Stimulated activated CD8-positive, alpha-beta memory T cell treated with anti-CD3 and anti-CD28 coated beads, Interleukin-15, amount 100 ng/mL, for 24 hours (primary cell): ENCODE measurements at regions not wholly inside any gene's neighbourhood (a gene's known extent, or its start where the extent isn't known, plus 50 kb on each side); places are given as distances from the start of the nearest gene placed in this dataset.

Source experiments
- DNase-seq: peaks from one replicate; pipeline ENCODE4 v3.0.0-alpha.2; 2020; ENCODE audit warnings: low read depth

- DNase-seq = no peak
Observed at GRCh38 chr5:168169791-168170190, 121.7 kb upstream of the WWC1 start.

GRCh38 chr5:168171901-168172759, 119.3 kb upstream of the WWC1 start:
- DNase-seq = no peak

- DNase-seq = no peak
Observed at GRCh38 chr5:168172760-168173223, 118.7 kb upstream of the WWC1 start.

GRCh38 chr5:168174376-168174775, 117.1 kb upstream of the WWC1 start:
- DNase-seq = no peak

GRCh38 chr5:168176251-168176650, 115.2 kb upstream of the WWC1 start:
- DNase-seq = no peak

- no peak for DNase-seq
Observed at GRCh38 chr5:168176941-168177340, 114.5 kb upstream of the WWC1 start.

- DNase-seq = no peak
Observed at GRCh38 chr5:168177831-168178450, 113.5 kb upstream of the WWC1 start.

- no peak for DNase-seq
Observed at GRCh38 chr5:168179192-168179593, 112.3 kb upstream of the WWC1 start.

- no peak for DNase-seq
Observed at GRCh38 chr5:168182269-168182668, 109.2 kb upstream of the WWC1 start.

- DNase-seq = no peak
Observed at GRCh38 chr5:168184103-168184502, 107.3 kb upstream of the WWC1 start.

GRCh38 chr5:168186289-168187074, 105.0 kb upstream of the WWC1 start:
- no peak for DNase-seq

- DNase-seq = no peak
Observed at GRCh38 chr5:168187614-168188013, 103.8 kb upstream of the WWC1 start.

GRCh38 chr5:168188182-168188581, 103.3 kb upstream of the WWC1 start:
- DNase-seq = no peak

GRCh38 chr5:168192120-168192519, 99.3 kb upstream of the WWC1 start:
- no peak for DNase-seq

GRCh38 chr5:168193493-168194250, 97.8 kb upstream of the WWC1 start:
- DNase-seq = no peak

GRCh38 chr5:168195110-168195509, 96.3 kb upstream of the WWC1 start:
- DNase-seq = no peak

- DNase-seq = no peak
Observed at GRCh38 chr5:168198359-168198758, 93.1 kb upstream of the WWC1 start.

- DNase-seq = no peak
Observed at GRCh38 chr5:168202996-168203395, 88.4 kb upstream of the WWC1 start.

- DNase-seq = no peak
Observed at GRCh38 chr5:168204165-168204564, 87.3 kb upstream of the WWC1 start.

GRCh38 chr5:168207450-168208029, 83.9 kb upstream of the WWC1 start:
- no peak for DNase-seq

GRCh38 chr5:168209244-168209995, 82.0 kb upstream of the WWC1 start:
- no peak for DNase-seq
